HG03439 (cell line): ENCODE measurements at regions not wholly inside any gene's neighbourhood (a gene's known extent, or its start where the extent isn't known, plus 50 kb on each side); places are given as distances from the start of the nearest gene placed in this dataset.
"Not testable (repeated sequence)": the region's sequence is repeated elsewhere in the genome, so short reads cannot be mapped to it uniquely, and the experiment has no call there.

Experiments
- ATAC-seq: cut with Tn5 transposase; IDR thresholded peaks from one replicate; pipeline ENCODE4 v1.9.1; 2021; ENCODE audit warnings: mild to moderate bottlenecking, moderate library complexity; ENCODE audit not compliant: unreplicated experiment

DNA sequence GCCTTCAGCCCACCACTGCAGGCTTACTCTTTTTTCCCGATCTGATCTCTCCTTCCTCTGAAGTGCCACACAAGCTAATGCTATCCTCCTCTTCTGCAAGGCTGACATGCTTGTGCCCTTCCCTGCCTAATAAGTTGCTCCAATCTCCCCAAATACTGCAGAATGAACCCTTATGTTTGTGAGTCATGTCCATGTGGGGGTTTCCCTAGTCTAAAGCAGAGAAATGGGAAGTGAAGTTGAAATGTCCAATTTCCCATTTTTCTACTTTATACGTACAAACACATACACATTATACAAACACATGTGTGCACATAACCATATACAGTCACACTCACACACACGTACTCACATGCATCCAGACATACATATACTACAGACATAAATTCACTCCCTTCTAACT is 288.1 kb upstream of the CELF4 start:
- no peak for ATAC-seq

DNA sequence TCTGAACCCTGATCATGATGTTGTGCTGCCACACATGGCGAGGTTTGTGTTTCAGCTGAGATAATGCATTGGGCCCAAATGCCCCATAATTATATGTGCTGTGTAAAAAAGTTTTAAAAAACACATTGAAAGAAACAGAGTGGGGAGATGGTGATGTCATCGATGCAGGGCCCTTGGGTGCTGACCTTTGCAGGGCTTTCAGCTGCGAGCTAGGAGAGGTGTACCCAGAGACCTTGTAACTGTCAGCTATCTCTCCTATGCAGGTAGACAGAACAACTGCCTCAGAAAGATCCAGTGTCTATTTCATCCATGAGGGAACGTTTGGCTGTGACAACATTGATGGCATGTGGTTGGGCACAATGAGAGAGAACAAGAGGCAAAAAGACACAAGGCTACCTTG is 286.9 kb upstream of the CELF4 start:
- ATAC-seq, result no peak

DNA sequence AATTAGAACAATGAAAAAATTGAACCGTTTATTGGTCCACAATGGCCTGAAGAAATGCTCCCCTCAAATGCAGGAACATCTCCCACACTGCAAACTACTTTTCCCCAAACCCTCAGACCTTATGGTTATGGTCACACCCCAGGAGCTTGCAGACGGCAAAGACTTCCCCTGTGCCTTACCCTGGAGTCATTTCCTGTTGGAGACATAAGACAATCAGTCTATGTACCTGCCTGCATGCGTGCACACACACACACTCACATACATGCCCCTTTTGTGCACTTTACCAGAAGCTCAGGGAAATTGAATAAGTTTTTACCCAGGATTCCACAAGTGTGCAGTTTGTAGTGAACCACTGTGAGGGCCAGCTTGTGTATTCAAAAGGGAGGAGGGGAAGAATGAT is 281.9 kb upstream of the CELF4 start:
- ATAC-seq, result no peak

DNA sequence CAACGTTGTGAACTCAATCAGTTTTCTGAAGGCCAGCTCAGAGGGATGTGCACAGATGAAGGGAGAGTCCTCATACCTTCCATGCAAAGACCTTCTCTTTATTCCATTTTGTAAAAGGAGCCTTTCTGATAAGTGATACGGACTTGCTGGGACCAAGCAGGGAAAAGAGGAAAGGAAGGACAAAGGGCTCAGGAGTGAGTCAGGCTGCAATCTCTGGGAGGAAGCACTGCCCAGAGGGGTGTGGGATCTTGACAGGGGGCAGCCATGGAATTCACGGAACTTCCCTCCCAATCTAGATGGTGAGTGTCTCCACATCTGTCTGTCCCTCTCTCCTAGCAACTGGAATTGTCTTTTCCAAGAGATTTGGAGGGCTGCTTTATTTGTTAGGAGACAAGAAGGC is 281.4 kb upstream of the CELF4 start:
- no peak for ATAC-seq

DNA sequence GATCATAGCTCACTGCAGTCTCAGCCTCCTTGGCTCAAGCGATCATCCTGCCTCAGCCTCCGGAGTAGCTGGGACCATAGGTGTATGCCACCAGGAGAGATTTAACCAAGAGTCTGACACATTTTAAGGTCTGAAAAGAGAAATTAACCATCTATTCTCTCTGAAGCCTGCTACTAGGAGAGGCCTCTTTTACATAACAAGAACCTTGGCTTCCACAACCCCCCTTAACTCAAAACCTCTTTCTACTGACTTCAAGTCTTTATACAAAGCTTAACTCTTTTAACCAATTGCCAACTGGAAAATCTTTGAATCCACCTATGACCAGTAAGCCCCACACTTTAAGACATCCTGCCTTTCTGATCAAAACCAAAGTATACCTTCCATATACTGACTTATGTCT is 279.9 kb upstream of the CELF4 start:
- ATAC-seq, result no peak

DNA sequence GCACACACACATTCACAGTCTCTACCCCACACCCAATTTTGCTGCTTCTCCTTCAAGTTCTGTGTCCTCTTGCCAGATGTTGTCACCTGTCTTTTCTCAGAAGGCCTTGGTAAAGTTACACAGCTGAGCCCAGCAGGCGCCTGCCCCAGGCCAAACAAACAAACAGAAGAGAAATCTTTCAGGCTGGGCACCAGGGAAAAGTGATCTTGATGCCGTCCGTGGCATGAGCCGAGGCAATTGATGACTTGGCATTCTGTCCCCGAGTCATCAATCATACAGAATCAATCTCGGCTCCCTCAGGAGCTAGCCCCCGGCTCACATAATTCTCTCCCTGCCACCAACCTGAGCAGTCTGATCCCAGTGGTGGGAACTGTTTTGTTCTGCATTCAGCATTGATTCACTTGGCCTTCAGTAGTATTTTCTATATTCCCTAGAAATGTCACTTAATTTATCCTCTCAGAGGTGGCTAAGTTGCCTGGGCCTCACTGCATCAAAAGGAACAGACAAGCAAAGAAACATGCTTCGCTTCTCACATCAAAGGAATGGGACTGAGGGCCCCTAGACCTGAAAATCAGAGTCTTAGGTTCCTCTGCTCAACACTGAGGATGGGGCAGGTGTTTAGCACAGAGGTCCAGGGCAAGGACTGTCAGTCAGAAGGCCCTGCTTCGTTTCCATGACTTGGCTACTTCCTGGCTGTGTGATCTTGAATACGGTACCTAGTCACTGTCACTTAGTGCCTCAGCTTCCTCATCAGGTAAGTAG is 278.8 kb upstream of the CELF4 start:
- no peak for ATAC-seq

DNA sequence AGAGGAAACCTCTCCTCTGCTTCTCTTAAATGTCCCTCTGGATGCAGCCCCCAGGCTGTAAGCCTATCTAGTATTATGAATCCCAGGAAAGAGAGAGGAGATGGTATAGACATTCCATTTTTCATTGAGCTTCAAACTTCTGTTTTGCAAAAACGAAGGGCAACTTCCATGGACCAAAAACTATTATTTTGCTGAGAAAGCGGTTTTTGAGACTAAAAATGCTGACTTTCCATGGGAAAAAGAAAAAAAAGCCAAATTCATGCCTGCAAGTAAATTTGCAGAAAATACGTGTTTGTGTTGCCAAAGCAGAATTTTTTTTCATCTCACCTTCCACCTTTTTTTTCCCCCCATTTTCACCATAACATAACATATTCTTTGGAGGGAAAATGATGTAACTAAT is 272.5 kb upstream of the CELF4 start:
- ATAC-seq, result no peak

DNA sequence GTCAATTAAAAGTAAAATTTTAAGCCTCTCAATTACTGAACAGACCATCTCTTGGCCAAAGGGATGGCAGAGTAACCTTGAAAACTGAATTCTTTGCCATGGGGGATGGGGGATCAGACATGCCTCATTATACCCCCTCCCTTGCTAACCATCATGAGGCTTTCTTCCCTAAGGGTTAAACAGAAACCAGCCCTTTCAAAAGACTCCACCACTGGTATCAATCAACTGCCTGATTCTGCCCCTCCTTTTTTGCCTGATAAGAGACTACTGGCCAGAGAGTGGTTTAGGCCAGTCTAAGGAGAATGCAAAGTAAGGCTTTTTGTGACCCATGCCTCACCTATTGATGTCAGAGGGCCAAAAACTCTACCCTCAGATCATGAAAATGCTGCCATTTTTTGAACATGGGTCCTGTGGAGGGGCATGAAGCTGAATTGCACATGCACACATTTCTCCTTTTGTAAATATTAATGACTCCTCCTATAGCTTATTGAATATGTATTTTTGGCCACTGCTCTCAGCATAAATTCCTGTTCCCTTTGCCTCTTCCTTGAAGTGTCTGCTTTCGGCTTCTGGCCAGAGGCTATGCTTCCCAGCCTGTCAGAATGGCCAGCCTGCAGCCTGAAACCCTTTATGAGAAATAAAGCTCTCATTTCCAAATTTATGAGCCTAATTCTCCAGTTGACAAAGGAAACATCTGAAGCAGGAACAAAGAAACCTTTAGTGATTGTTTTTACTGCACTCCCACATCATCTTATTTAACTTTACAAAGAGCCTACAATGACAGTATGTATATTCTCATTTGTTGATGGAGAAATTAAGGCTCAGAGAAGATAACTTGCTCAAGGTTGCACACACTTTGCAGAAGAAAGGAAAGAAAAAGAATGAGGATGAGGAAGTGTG is 270.7 kb upstream of the CELF4 start:
- no peak for ATAC-seq

DNA sequence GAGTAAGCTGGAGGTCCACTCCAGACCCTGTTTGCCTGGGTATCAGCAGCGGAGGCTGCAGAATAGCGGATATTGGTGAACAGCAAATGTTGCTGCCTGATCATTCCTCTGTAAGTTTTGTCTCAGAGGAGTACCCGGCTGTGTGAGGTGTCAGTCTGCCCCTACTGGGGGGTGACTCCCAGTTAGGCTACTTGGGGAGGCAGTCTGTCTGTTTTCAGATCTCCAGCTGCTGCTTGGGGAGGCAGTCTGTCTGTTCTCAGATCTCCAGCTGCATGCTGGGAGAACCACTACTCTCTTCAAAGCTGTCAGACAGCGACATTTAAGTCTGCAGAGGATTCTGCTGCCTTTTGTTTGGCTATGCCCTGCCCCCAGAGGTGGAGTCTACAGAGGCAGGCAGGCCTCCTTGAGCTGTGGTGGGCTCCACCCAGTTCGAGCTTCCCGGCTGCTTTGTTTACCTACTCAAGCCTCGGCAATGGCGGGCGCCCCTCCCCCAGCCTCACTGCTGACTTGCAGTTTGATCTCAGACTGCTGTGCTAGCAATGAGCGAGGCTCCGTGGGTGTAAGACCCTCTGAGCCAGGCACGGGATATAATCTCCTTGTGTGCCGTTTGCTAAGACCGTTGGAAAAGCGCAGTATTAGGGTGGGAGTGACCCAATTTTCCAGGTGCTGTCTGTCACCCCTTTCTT is 266.6 kb upstream of the CELF4 start:
- ATAC-seq, result not testable (repeated sequence)

DNA sequence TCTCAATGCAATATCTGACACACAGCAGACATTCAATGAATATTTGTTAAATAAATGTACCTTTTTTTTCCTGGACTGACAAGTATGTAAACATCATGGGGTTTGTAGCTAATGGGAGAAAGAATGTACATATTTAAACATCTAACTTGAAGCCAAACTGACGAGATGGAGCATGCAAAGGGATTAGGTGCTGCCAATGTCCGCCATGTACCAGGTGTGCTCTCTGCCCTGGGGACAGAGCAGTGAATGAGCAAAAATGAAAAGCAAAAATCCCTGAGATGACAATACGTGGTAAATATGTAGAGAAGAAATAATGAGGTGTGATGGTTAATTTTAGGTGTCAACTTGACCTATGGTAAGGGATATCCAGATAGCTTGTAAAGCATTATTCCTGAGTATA is 247.4 kb upstream of the CELF4 start:
- ATAC-seq, result no peak

DNA sequence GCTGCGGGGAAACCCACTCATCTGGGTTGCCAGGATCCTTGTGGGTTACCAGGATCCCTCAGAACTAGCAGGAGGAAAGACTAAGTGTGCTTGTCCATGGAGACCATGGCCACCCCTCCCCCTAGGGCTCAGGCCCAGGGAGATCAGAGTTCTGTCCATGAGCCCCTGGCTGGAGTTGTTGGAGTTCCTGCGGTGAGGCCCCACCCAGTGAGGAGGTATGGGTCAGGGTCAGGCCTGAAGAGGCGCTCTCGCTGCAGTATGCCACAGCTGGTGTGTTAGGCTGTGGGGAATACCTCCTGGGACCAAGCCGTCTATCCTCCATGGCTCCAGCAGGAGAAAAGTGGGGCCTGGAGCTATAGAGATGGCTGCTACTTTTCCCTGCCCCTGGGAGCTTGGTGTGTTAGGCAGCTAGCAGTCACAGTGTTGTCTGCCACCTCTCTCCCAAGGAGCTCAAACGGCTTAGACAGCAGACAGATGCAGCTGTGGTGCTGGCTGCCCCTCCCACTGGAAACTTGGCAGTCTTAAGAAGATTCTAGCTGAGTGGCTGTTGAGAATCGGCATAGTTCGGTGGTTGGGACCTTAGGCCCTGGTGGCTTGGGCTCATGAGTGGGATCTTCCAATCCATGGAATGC is 240.3 kb upstream of the CELF4 start:
- no peak for ATAC-seq

DNA sequence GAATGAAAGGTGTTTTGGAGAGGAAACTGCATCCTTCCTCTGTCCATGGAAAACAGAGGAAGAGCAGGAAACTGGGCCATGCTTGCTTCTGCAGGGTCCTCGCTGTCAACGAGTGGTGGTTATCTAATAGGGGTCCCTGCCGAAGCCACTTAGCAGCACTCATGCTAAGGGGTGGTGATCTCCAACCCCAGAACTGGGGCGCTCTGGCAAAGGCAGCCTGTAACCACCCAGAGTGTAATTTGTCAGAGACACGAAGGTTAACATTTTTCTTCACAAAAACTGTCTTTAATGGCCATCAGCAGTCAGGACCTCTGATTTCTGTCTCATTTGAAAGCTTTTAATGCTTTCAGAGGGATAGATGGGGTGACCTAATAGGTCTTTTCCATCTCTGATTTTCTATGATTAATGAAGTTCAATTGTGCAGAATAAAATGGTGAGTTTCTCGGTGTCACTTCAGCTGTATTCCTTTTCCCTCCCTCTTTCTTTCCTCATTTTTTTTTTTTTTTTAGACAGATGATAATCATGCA is 231.3 kb upstream of the CELF4 start:
- ATAC-seq, result no peak

DNA sequence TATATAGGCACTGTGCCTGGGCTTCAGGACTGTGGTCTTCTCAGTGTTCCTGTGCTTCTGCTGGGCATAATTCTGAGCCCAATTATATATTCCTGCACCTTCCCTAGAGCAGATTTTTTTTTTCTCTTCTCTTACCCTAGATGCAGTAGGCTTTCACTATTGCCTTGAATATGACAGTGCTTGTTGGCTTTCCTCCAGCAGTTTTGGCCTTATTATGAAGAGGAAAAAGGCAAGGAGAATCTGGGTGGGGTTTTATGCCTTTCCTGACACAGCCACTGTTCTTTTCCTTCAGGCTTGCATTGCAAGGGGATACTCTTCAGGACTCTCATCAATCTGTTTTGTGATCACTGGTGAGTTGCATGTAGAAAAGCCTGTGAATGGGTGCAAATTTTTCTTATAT is 221.9 kb upstream of the CELF4 start:
- ATAC-seq, result no peak

DNA sequence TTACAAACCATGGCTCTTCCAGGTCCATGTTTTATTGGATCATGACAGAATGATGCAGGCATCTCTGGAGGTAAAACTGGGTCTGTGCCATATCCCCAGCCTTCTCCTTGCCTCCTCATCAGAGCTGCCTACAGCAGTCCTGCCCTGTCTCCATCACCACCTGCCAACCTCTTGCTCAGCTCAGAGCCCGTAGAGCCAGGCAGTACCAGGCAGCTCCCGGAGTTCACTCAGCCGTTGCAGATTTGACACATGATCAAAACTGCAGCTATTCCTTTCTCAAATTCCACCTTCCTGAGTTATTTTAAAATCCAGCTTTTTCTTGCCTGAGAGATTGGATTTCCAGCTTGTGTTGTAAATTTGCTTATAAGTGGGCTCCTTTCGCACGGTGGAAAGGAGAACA is 218.2 kb upstream of the CELF4 start:
- no peak for ATAC-seq

DNA sequence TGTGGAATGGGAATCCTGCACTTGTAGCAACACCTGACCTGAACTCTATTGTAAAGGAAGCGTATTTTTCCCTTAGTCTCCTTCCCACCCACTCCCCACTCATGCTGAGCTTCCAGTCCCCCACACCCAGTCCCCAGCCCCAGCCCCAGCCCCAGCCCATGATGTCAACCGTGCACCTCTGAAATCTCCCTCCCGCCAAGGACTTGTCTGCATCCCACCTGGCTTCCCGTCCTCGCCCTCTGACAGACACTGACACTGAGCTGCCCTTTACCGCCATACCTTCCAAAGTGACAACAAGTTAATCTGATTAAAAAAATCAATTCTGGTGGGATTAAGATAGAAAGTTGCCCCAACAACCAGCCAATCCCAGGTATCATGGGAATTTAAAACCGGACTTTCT is 213.6 kb upstream of the CELF4 start:
- no peak for ATAC-seq

DNA sequence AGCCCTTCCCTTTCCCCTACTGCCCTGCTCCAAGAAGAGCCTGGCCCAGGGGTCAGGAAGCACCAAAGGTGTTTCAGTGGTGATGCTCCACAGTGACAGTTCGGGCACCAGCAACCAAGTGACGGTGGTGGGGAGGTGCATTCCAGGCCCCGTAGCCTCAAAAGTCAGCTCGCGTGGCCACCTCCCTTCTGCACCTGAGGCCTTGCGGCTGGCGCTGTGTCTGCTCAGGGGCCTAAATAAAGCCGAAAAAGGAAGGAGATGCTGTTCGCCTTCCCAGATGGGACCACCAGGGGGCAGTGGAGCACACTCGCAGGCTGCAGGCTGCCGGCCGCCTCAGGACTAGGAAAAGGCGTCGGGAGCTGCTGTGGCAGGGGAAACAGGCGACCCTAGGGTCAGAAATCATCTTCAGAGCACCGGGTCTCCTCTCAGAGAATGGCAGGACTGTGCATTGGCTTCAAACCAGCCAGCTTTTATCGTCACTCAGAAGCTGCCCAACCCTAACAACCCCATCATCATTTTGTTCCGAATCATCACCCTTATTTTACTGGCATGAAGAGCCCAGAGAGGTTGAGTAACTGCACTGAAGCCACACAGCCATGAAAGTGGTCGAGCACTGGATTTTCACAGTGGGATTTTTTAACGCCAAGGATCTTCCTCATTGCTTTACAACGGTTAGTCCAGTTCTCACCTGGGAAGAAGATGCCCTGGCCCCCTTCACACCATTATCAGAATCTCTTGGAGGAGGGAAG is 213.0 kb upstream of the CELF4 start:
- ATAC-seq, result peak; percentile 73

DNA sequence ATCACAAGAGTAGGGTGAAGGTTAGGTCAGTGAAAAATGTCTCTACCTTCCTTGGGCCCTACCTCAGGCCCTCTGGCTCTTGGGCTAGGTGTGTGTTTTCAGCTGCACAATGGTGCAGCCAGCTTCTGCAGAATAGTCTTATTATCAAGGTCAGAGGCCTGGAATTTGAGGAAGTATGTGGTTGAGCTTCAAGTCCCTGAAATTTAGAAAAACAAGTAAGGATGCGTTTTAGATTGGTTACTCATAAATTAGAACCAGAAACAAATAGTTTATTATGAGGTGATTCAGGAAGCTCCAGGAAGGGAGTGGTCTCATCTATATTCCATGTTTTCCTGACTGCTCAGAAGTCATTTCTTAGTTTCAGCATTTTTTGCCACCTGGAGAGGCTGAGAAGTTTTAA is 204.2 kb upstream of the CELF4 start:
- no peak for ATAC-seq

DNA sequence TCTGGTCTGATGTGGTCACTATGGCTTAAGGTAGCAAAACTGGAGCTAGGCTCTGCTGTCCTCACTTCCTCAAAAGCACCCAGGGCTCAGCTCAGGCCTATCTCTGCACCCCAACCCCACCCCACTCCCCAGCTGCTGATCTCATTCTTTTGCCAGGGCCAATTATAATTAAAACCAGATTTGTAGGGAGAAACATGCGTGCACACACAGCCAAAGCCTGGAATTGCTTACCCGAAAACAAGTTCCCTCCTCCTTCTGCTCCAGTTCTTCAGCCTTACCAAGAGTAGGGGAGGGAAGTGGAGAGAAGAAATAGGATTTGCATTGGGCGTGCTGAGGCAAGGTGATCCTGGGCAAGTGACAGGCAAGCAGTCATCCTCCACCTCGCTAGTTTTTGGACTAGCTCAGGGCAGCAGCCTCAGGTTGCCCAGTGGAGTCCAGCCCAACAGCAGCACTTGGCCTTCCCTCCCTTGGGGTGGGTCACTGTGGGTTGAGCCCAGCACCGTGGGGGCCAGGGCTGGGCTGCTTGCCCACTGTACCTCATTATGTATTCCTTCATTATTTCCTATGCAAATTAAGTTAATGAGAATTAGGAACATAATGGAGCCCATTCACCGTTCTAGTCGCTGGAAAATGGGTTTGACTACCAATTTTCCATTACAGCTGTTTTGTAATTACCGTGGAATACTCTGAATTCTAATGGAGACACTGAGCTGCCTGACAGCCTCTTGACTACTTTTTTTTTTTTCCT is 199.1 kb upstream of the CELF4 start:
- no peak for ATAC-seq

DNA sequence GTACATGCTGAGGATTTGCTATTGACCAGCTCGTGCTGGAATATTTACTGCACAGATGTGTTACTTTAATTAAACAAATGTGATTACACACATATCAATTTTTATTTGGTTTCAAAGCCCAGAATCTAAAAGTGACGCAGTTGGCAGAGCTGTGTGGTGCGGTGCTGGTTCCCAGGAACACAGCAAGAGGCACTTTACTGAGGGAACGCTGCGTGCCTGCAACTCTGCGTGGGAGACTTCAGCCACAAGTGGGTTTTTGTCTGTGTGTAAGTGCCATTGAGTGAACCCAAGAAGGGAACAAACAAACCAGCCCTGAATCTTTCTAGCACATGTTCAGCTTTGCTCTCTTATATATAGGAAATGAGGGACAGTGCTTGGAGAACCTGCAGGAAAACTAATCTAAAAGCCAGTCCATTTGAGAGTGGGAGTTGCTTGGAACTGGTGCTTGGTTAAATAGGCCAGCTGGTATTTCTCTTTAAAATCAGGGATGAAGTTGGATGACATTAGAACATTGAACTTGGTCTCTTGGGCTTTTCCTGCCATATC is 196.6 kb upstream of the CELF4 start:
- ATAC-seq, result no peak
